CD4-positive, alpha-beta T cell (primary cell): ENCODE measurements at regions not wholly inside any gene's neighbourhood (a gene's known extent, or its start where the extent isn't known, plus 50 kb on each side); places are given as distances from the start of the nearest gene placed in this dataset.
"Not testable (repeated sequence)": the region's sequence is repeated elsewhere in the genome, so short reads cannot be mapped to it uniquely, and the experiment has no call there.

Experiments used
- ATAC-seq: fragments of 200-7000 bp; cut with Tn5 transposase; one replicate; pipeline ENCODE4 v1.10.0; 2022; ENCODE audit warnings: mild to moderate bottlenecking; ENCODE audit not compliant: poor library complexity
- CTCF ChIA-PET: fragments of 350-600 bp; sonication (Branson Sonifier 250); formaldehyde crosslinking; loops from one replicate; lab custom pipeline; 2021; ENCODE audit warnings: antibody characterized with exemption, inconsistent platforms; lab: Charles Lee
- POLR2A ChIA-PET: fragments of 350-600 bp; sonication (Branson Sonifier 250); formaldehyde crosslinking; loops from one replicate; lab custom pipeline; 2021; ENCODE audit warnings: antibody characterized with exemption, inconsistent platforms; lab: Charles Lee
- DNase-seq, 14 experiments: peaks; one replicate each; pipeline ENCODE4 v3.0.0-alpha.2; 2013 to 2020; ENCODE audit warnings: mixed read lengths in 2 of 14
- H3K27ac ChIP-seq, 2 donors: one replicate each; pipeline versions ENCODE4 v1.5.1 to v1.7.0; 2013; ENCODE audit warnings: low read length in 2 of 2, low read depth in 1 of 2, mild to moderate bottlenecking in 1 of 2
- H3K27me3 ChIP-seq, 2 experiments: 1 replicate in 1 of 2; 2 replicates in 1 of 2; pipeline versions ENCODE4 v1.6.1 to v1.7.0; 2013; ENCODE audit warnings: low read length in 2 of 2, control low read depth in 1 of 2, mild to moderate bottlenecking in 1 of 2, moderate library complexity in 1 of 2; ENCODE audit not compliant: insufficient read depth in 2 of 2, control insufficient read depth in 1 of 2
- H3K36me3 ChIP-seq: one replicate; pipeline ENCODE4 v1.6.1; 2013; ENCODE audit warnings: low read length, control low read depth; ENCODE audit not compliant: insufficient read depth
- H3K4me1 ChIP-seq: one replicate; pipeline ENCODE4 v1.6.1; 2013; ENCODE audit warnings: low read length, control low read depth; ENCODE audit not compliant: insufficient read depth
- H3K4me3 ChIP-seq: one replicate; pipeline ENCODE4 v1.5.1; 2013; ENCODE audit warnings: mild to moderate bottlenecking, low read length, moderate library complexity
- H3K9me3 ChIP-seq, 2 experiments: 1 replicate in 1 of 2; 2 replicates in 1 of 2; pipeline versions ENCODE4 v1.6.1 to v1.7.0; 2013; ENCODE audit warnings: low read length in 2 of 2, mild to moderate bottlenecking in 2 of 2, control low read depth in 1 of 2, moderate library complexity in 1 of 2; ENCODE audit not compliant: control insufficient read depth in 1 of 2, insufficient read depth in 1 of 2
- H3K27ac Mint-ChIP-seq: one replicate; pipeline ENCODE4 v1.8.0; 2020; ENCODE audit warnings: mixed read lengths
- H3K27me3 Mint-ChIP-seq: one replicate; pipeline ENCODE4 v1.8.0; 2021; ENCODE audit warnings: mixed read lengths
- H3K36me3 Mint-ChIP-seq: one replicate; pipeline ENCODE4 v1.8.0; 2021; ENCODE audit warnings: low read depth, mixed read lengths
- H3K4me1 Mint-ChIP-seq: one replicate; pipeline ENCODE4 v1.8.0; 2021; ENCODE audit warnings: low read depth, mixed read lengths
- H3K4me3 Mint-ChIP-seq: one replicate; pipeline ENCODE4 v1.8.0; 2020; ENCODE audit warnings: mild to moderate bottlenecking, mixed read lengths
- H3K9me3 Mint-ChIP-seq: one replicate; pipeline ENCODE4 v1.8.0; 2020; ENCODE audit warnings: mixed read lengths
- CTCF ChIP-seq: fragments of 200-600 bp; IDR thresholded peaks from one replicate; pipeline ENCODE4 v1.8.0; 2022; ENCODE audit warnings: antibody characterized with exemption, mild to moderate bottlenecking
- intact Hi-C, 2 experiments: fragments of 100-400 bp; cut with DNase I in 1 of 2; cut with micrococcal nuclease in 1 of 2; formaldehyde crosslinking; loops; one replicate each; pipeline versions ENCODE4 v1.15.1 to v1.9.0; 2023 to 2025; cut with DNase I, micrococcal nuclease

- Mint-ChIP-seq H3K27ac (no peak overlapping the region), H3K27me3 (peaks cover 13% of the 10 kb centered on the region), H3K36me3 (no peaks in the 10 kb centered on the region), H3K9me3 (peaks cover 7% of the 10 kb centered on the region), H3K4me3 (no peak overlapping the region), H3K4me1 (no peaks in the 10 kb centered on the region)
- ChIA-PET CTCF (no interaction called here), POLR2A (no interaction called here)
- no peak for DNase-seq
- TF ChIP-seq CTCF: no peak
- ATAC-seq: no peak
- Histone ChIP-seq H3K4me1 (no peaks in the 10 kb centered on the region), H3K36me3 (no peaks in the 10 kb centered on the region), H3K27ac (no peak overlapping the region), H3K4me3 (no peak overlapping the region), H3K27me3 (no peaks in the 10 kb centered on the region), H3K9me3 (peaks cover 6 to 7% of the 10 kb centered on the region in 2 experiments)
- intact Hi-C loops: no loop called here
These were observed 75.0 kb downstream of the CAVIN4 start for GRCh38 chr9:100652850-100653249.

GRCh38 chr9:100653643-100654334, 75.9 kb downstream of the CAVIN4 start:
- Histone ChIP-seq H3K9me3 (peaks cover 6 to 7% of the 10 kb centered on the region in 2 experiments), H3K4me1 (no peaks in the 10 kb centered on the region), H3K27ac (no peak overlapping the region), H3K27me3 (no peaks in the 10 kb centered on the region), H3K4me3 (no peak overlapping the region), H3K36me3 (no peaks in the 10 kb centered on the region)
- DNase-seq (no peak), ATAC-seq (no peak)
- intact Hi-C loops: no loop called here
- ChIA-PET CTCF (no interaction called here), POLR2A (no interaction called here)
- Mint-ChIP-seq H3K9me3 (peaks cover 10% of the 10 kb centered on the region), H3K36me3 (no peaks in the 10 kb centered on the region), H3K4me1 (no peaks in the 10 kb centered on the region), H3K27me3 (peaks cover 13% of the 10 kb centered on the region), H3K27ac (no peak overlapping the region), H3K4me3 (no peak overlapping the region)
- no peak for TF ChIP-seq CTCF

- POLR2A ChIA-PET, H3K27me3 ChIP-seq, H3K36me3 Mint-ChIP-seq, H3K9me3 ChIP-seq, intact Hi-C loops, H3K4me3 Mint-ChIP-seq, DNase-seq, H3K27ac ChIP-seq, H3K4me3 ChIP-seq, CTCF ChIA-PET, H3K27ac Mint-ChIP-seq, ATAC-seq, H3K4me1 Mint-ChIP-seq, H3K4me1 ChIP-seq, H3K36me3 ChIP-seq: not testable (repeated sequence)
- Mint-ChIP-seq H3K27me3 (peaks cover 23% of the 10 kb centered on the region), H3K9me3 (peaks cover 14% of the 10 kb centered on the region)
These were observed 79.0 kb downstream of the CAVIN4 start for GRCh38 chr9:100656851-100657250.

GRCh38 chr9:100661668-100662067, 83.8 kb downstream of the CAVIN4 start:
- DNase-seq (no peak), ATAC-seq (no peak)
- CTCF ChIA-PET: no interaction called here
- no peak overlapping the region for H3K4me3 Mint-ChIP-seq
- H3K4me1 Mint-ChIP-seq: no peaks in the 10 kb centered on the region
- H3K27ac Mint-ChIP-seq: no peak overlapping the region
- H3K36me3 ChIP-seq: no peaks in the 10 kb centered on the region
- H3K27me3 ChIP-seq: peaks cover 0 to under 1% of the 10 kb centered on the region in 2 experiments
- no peak for TF ChIP-seq CTCF
- peaks cover 0 to 8% of the 10 kb centered on the region in 2 experiments for H3K9me3 ChIP-seq
- POLR2A ChIA-PET: no interaction called here
- H3K4me3 ChIP-seq: no peak overlapping the region
- peaks cover 7% of the 10 kb centered on the region for H3K9me3 Mint-ChIP-seq
- no peaks in the 10 kb centered on the region for H3K36me3 Mint-ChIP-seq
- peaks cover 18% of the 10 kb centered on the region for H3K27me3 Mint-ChIP-seq
- H3K4me1 ChIP-seq: no peaks in the 10 kb centered on the region
- intact Hi-C loops: no loop called here
- H3K27ac ChIP-seq: no peak overlapping the region
